ENCODE measurements at regions not wholly inside any gene's neighbourhood (a gene's known extent, or its start where the extent isn't known, plus 50 kb on each side); places are given as distances from the start of the nearest gene placed in this dataset.

DNA sequence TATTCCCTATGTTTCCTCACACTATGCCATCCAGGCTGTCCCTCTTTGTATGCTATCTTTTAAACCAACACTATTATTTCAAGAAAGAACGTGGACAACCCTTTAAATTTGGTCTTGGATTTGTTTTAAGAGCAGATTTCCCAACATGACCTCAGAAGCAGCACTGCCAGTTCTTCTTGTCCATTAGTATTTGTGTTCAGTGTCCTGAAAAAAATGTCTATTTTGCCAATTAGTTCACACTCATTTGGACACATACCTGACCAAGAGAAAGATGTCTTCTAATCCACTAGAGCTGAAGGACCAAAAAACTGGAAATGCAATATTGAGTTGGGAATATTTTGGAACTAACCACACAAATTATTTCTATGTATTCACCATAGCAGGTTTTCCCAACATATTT is 223.2 kb upstream of the CNKSR2 start:
- Histone ChIP-seq H3K27ac (no peak overlapping the region), H3K36me3 (no peaks in the 10 kb centered on the region), H3K4me3 (no peak overlapping the region), H3K9me3 (no peaks in the 10 kb centered on the region), H3K4me1 (no peaks in the 10 kb centered on the region), H3K27me3 (no peaks in the 10 kb centered on the region)
- TF ChIP-seq CTCF (IDR thresholded peaks at IDR 0.05) (no peak), POLR2A (IDR thresholded peaks at IDR 0.05) (no peak)
- intact Hi-C loops (cut with DNase I; ENCODE audit: low total_unique reads): no loop called here
- no peak for DNase-seq

DNA sequence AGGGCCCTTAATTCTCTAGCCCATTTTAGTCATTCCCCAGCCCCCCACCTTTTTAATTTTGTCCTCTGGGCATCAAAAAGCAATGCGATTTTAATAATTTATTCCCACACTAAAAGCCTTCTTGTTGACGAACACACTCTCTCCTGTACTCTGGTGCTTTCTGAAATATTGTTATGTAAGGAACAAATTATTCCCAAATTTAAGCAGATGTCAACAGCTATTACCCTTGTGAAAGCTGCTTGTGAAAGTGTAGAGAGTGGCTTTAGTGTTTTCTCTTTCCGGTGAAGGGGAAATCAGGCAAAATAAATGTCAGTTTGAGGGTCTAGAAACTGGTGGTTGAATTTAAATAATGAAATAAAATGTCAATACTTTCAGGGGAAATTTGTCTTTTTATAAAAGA is 221.2 kb upstream of the CNKSR2 start:
- Histone ChIP-seq H3K27ac (no peak overlapping the region), H3K4me1 (no peaks in the 10 kb centered on the region), H3K36me3 (no peaks in the 10 kb centered on the region), H3K27me3 (no peaks in the 10 kb centered on the region), H3K9me3 (no peaks in the 10 kb centered on the region), H3K4me3 (no peak overlapping the region)
- no peak for TF ChIP-seq CTCF (IDR thresholded peaks at IDR 0.05)
- TF ChIP-seq POLR2A (IDR thresholded peaks at IDR 0.05): no peak
- no peak for DNase-seq
- intact Hi-C loops (cut with DNase I; ENCODE audit: low total_unique reads): no loop called here

DNA sequence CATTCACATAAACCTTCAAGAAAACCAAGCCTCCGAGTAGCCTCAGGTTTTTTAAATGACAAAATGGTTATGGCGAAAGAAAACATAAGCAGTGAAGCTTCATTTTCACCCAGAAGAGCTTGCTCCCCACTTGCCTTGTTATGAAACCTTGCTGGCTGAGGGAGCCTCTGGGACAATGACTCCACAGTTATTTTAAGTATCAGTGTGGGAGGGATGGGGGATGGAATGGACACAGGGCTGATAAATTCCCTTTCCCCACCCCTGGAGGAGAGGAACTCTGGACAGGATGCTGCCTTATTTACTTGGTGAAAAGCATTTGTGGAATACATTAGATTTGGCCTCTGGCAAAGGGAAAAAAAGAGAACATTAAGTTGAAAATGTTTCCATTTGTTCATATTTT is 220.7 kb upstream of the CNKSR2 start:
- H3K4me1 ChIP-seq: no peaks in the 10 kb centered on the region
- intact Hi-C loops (cut with DNase I; ENCODE audit: low total_unique reads): no loop called here
- no peaks in the 10 kb centered on the region for H3K27me3 ChIP-seq
- H3K4me3 ChIP-seq: no peak overlapping the region
- H3K27ac ChIP-seq: no peak overlapping the region
- no peak for TF ChIP-seq CTCF (IDR thresholded peaks at IDR 0.05)
- no peak for TF ChIP-seq POLR2A (IDR thresholded peaks at IDR 0.05)
- H3K9me3 ChIP-seq: no peaks in the 10 kb centered on the region
- peak in 1 of 2 donors; percentile 17 for DNase-seq
- no peaks in the 10 kb centered on the region for H3K36me3 ChIP-seq

DNA sequence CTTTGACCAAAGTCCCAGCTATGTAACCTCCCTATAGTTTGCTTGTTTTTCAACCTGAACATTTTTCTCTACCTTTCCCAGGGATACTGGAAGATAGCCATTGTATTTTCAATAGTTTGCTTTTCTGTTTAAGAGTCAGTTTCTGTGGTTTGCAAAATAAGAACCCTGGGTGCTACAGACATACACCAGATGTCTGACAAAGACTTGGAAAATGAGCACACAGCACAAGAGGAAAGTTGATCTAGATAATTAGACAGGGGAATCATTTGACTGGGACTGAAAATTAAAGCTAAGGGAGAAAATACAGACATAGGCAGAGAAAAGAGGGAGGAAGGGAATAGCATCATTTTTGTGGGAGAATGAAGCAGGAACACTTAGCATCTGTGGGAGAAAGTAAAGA is 218.3 kb upstream of the CNKSR2 start:
- Histone ChIP-seq H3K4me1 (no peaks in the 10 kb centered on the region), H3K36me3 (no peaks in the 10 kb centered on the region), H3K27ac (no peak overlapping the region), H3K9me3 (no peaks in the 10 kb centered on the region), H3K27me3 (no peaks in the 10 kb centered on the region), H3K4me3 (no peak overlapping the region)
- intact Hi-C loops (cut with DNase I; ENCODE audit: low total_unique reads): no loop called here
- DNase-seq: no peak
- no peak for TF ChIP-seq POLR2A (IDR thresholded peaks at IDR 0.05)
- TF ChIP-seq CTCF (IDR thresholded peaks at IDR 0.05): no peak

GRCh38 chrX:21156632-21157031 is 217.6 kb upstream of the CNKSR2 start:
- H3K36me3 ChIP-seq: no peaks in the 10 kb centered on the region
- no peaks in the 10 kb centered on the region for H3K27me3 ChIP-seq
- no peak overlapping the region for H3K27ac ChIP-seq
- intact Hi-C loops (cut with DNase I; ENCODE audit: low total_unique reads): no loop called here
- no peaks in the 10 kb centered on the region for H3K4me1 ChIP-seq
- H3K4me3 ChIP-seq: no peak overlapping the region
- no peaks in the 10 kb centered on the region for H3K9me3 ChIP-seq
- DNase-seq: no peak
- TF ChIP-seq CTCF (IDR thresholded peaks at IDR 0.05) (no peak), POLR2A (IDR thresholded peaks at IDR 0.05) (no peak)
